ENCODE measurements at regions not wholly inside any gene's neighbourhood (a gene's known extent, or its start where the extent isn't known, plus 50 kb on each side); places are given as distances from the start of the nearest gene placed in this dataset.
"Not testable (repeated sequence)": the region's sequence is repeated elsewhere in the genome, so short reads cannot be mapped to it uniquely, and the experiment has no call there.

- H3K4me1 Mint-ChIP-seq (ENCODE audit: low read depth): peaks cover 5% of the 10 kb centered on the region
- no peak overlapping the region for H3K4me3 Mint-ChIP-seq (ENCODE audit: low read depth)
- intact Hi-C loops (cut with micrococcal nuclease): no loop called here
- H3K27ac Mint-ChIP-seq: no peak overlapping the region
- H3K36me3 Mint-ChIP-seq (ENCODE audit: low read depth): no peaks in the 10 kb centered on the region
- H3K9me3 Mint-ChIP-seq: no peaks in the 10 kb centered on the region
- peaks cover 20% of the 10 kb centered on the region for H3K27me3 Mint-ChIP-seq (ENCODE audit: low read depth)
- no peak for DNase-seq (ENCODE audit: low spot score)
These were observed 143.2 kb downstream of the PSAT1 start for GRCh38 chr9:78439866-78440830.

DNA sequence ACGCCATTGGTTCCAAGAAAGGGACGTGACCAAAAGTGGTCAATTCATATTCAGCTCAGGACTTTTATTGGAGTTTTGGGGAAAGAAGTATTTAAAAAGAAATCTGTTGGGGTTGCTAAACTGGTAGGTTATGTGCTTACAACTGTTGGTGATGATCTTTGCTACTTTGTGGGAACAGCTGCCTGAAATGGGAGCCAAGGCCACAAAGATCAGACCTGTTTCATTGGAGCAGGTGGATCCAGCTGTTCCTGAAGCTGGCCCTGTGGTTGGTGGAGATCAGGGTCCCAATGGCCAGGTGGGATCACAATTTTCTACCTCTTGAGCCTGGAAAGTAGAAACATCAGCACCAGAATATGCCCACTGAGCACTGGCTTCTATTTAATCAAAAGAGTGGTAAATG is 144.5 kb downstream of the PSAT1 start:
- Mint-ChIP-seq H3K36me3 (ENCODE audit: low read depth) (no peaks in the 10 kb centered on the region), H3K9me3 (no peaks in the 10 kb centered on the region), H3K27me3 (ENCODE audit: low read depth) (peaks cover 17% of the 10 kb centered on the region), H3K4me3 (ENCODE audit: low read depth) (no peak overlapping the region), H3K4me1 (ENCODE audit: low read depth) (peaks cover 5% of the 10 kb centered on the region), H3K27ac (no peak overlapping the region)
- intact Hi-C loops (cut with micrococcal nuclease): no loop called here
- no peak for DNase-seq (ENCODE audit: low spot score)

DNA sequence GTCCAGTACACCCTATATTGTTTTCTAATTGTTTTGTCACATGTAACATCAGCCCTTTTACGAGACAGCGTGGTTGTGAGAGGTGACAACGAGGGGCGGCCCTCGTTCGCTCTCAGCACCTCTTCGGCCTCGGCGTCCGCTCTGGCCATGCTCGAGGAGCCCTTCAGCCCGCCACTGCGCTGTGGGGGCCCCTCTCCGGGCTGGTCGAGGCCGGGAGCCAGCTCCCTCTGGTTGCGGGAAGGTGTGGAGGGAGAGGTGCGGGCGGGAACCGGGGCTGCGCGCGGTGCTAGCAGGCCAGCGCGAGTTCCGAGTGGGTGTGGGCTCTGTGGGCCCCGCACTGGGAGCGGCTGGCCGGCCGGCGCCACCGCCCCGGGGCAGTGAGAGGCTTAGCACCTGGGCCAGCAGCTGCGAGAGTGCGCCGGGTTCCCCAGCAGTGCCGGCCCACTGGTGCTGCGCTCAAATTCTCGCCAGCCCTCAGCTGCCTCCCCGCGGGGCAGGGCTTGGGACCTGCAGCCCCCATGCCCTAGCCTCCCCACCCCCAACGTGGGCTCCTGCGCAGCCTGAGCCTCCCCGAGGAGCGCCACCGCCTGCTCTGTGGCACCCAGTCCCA is 145.0 kb downstream of the PSAT1 start:
- intact Hi-C loops (cut with micrococcal nuclease): no loop called here
- Mint-ChIP-seq H3K9me3 (no peaks in the 10 kb centered on the region), H3K27me3 (ENCODE audit: low read depth) (peaks cover 15% of the 10 kb centered on the region), H3K4me3 (ENCODE audit: low read depth) (no peak overlapping the region), H3K27ac (no peak overlapping the region), H3K4me1 (ENCODE audit: low read depth) (peaks cover 5% of the 10 kb centered on the region), H3K36me3 (ENCODE audit: low read depth) (no peaks in the 10 kb centered on the region)
- DNase-seq (ENCODE audit: low spot score): no peak

GRCh38 chr9:78442577-78442976 is 145.7 kb downstream of the PSAT1 start:
- H3K36me3 Mint-ChIP-seq (ENCODE audit: low read depth); H3K4me3 Mint-ChIP-seq (ENCODE audit: low read depth); intact Hi-C loops (cut with micrococcal nuclease); H3K9me3 Mint-ChIP-seq; H3K27ac Mint-ChIP-seq; DNase-seq (ENCODE audit: low spot score); H3K4me1 Mint-ChIP-seq (ENCODE audit: low read depth): not testable (repeated sequence)
- peaks cover 13% of the 10 kb centered on the region for H3K27me3 Mint-ChIP-seq (ENCODE audit: low read depth)

DNA sequence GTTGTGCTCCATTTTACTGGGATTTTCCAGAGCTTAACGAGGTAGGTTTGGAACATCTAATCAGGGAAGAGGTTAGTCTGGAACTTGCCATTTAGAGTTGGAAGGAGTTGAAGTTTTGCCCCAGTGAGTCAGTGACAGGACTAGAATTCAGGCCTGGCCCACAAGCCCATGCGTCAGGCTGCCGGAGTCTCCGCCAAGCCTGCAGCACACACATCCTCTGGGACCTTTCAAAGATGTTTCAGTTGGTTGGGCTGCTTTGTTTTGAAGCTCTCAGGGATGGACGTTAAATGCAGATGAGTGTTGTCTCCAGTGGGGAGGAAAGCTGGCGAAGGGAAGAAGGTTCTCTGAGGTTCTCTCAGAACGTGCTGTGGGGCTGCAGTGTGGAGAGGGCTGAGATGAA is 147.0 kb downstream of the PSAT1 start:
- H3K4me1 Mint-ChIP-seq (ENCODE audit: low read depth): peaks cover 3% of the 10 kb centered on the region
- no peaks in the 10 kb centered on the region for H3K9me3 Mint-ChIP-seq
- H3K27me3 Mint-ChIP-seq (ENCODE audit: low read depth): peaks cover 6% of the 10 kb centered on the region
- H3K4me3 Mint-ChIP-seq (ENCODE audit: low read depth): no peak overlapping the region
- no peak for DNase-seq (ENCODE audit: low spot score)
- no peaks in the 10 kb centered on the region for H3K36me3 Mint-ChIP-seq (ENCODE audit: low read depth)
- intact Hi-C loops (cut with micrococcal nuclease): no loop called here
- H3K27ac Mint-ChIP-seq: no peak overlapping the region

DNA sequence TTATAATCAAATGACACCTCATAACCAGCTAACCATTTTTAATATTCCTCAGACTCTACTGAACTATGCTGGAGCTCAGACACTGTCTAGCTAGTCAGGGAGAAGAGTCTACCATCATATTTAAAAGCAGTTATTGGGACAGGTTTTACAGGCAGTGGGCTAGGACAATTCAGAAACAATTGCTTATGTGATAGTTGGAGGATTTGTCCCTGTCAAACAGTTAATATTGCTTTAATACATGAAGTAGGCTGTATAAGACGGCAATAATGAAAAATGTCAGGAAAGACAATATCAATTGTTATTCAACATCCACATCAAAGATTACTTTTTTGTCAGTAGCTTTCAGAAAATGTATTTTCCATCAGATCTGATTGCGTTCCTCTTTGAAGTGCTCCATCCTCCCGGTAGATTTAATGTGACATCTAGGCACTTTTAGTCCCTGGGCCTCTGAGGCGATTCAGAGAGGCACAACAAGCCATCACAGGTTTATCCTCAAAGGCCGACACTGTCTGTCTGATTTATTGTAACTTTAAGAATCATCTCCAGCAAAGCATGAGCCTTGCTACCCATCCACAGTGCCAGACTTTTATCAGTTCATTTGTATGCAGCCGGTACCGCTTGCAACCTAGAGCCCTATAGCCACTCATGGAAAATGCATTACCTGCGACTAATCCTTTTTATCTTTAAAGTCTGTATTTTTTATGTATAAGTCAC is 152.2 kb downstream of the PSAT1 start:
- DNase-seq (ENCODE audit: low spot score): no peak
- Mint-ChIP-seq H3K27me3 (ENCODE audit: low read depth) (no peaks in the 10 kb centered on the region), H3K27ac (no peak overlapping the region), H3K36me3 (ENCODE audit: low read depth) (no peaks in the 10 kb centered on the region), H3K4me1 (ENCODE audit: low read depth) (no peaks in the 10 kb centered on the region), H3K9me3 (no peaks in the 10 kb centered on the region), H3K4me3 (ENCODE audit: low read depth) (no peak overlapping the region)
- intact Hi-C loops (cut with micrococcal nuclease): no loop called here

GRCh38 chr9:78453450-78453849 is 156.5 kb downstream of the PSAT1 start:
- no peak overlapping the region for H3K4me3 Mint-ChIP-seq (ENCODE audit: low read depth)
- no peaks in the 10 kb centered on the region for H3K27me3 Mint-ChIP-seq (ENCODE audit: low read depth)
- H3K36me3 Mint-ChIP-seq (ENCODE audit: low read depth): no peaks in the 10 kb centered on the region
- intact Hi-C loops (cut with micrococcal nuclease): no loop called here
- DNase-seq (ENCODE audit: low spot score): no peak
- no peak overlapping the region for H3K27ac Mint-ChIP-seq
- H3K9me3 Mint-ChIP-seq: no peaks in the 10 kb centered on the region
- H3K4me1 Mint-ChIP-seq (ENCODE audit: low read depth): no peaks in the 10 kb centered on the region

- no peaks in the 10 kb centered on the region for H3K9me3 Mint-ChIP-seq
These were observed 165.7 kb downstream of the PSAT1 start for GRCh38 chr9:78462611-78463010.

GRCh38 chr9:78463750-78464149 is 166.8 kb downstream of the PSAT1 start:
- H3K4me1 Mint-ChIP-seq (ENCODE audit: low read depth): no peaks in the 10 kb centered on the region
- H3K4me3 Mint-ChIP-seq (ENCODE audit: low read depth): no peak overlapping the region
- H3K27ac Mint-ChIP-seq: no peak overlapping the region
- intact Hi-C loops (cut with micrococcal nuclease): no loop called here
- DNase-seq (ENCODE audit: low spot score): no peak
- peaks cover 3% of the 10 kb centered on the region for H3K27me3 Mint-ChIP-seq (ENCODE audit: low read depth)
- no peaks in the 10 kb centered on the region for H3K9me3 Mint-ChIP-seq
- H3K36me3 Mint-ChIP-seq (ENCODE audit: low read depth): no peaks in the 10 kb centered on the region

More at GRCh38 chr9:78462611-78463010, 165.7 kb downstream of the PSAT1 start:
- H3K27ac Mint-ChIP-seq: no peak overlapping the region
- DNase-seq (ENCODE audit: low spot score): no peak
- intact Hi-C loops (cut with micrococcal nuclease): no loop called here
- no peak overlapping the region for H3K4me3 Mint-ChIP-seq (ENCODE audit: low read depth)
- H3K36me3 Mint-ChIP-seq (ENCODE audit: low read depth): no peaks in the 10 kb centered on the region
- H3K4me1 Mint-ChIP-seq (ENCODE audit: low read depth): no peaks in the 10 kb centered on the region
- peaks cover 2% of the 10 kb centered on the region for H3K27me3 Mint-ChIP-seq (ENCODE audit: low read depth)

- no peak for DNase-seq (ENCODE audit: low spot score)
- Mint-ChIP-seq H3K4me1 (ENCODE audit: low read depth) (no peaks in the 10 kb centered on the region), H3K27me3 (ENCODE audit: low read depth) (peaks cover 3% of the 10 kb centered on the region), H3K9me3 (no peaks in the 10 kb centered on the region), H3K36me3 (ENCODE audit: low read depth) (no peaks in the 10 kb centered on the region), H3K27ac (no peak overlapping the region), H3K4me3 (ENCODE audit: low read depth) (no peak overlapping the region)
- intact Hi-C loops (cut with micrococcal nuclease): no loop called here
These were observed 171.3 kb downstream of the PSAT1 start for GRCh38 chr9:78468231-78468630.

DNA sequence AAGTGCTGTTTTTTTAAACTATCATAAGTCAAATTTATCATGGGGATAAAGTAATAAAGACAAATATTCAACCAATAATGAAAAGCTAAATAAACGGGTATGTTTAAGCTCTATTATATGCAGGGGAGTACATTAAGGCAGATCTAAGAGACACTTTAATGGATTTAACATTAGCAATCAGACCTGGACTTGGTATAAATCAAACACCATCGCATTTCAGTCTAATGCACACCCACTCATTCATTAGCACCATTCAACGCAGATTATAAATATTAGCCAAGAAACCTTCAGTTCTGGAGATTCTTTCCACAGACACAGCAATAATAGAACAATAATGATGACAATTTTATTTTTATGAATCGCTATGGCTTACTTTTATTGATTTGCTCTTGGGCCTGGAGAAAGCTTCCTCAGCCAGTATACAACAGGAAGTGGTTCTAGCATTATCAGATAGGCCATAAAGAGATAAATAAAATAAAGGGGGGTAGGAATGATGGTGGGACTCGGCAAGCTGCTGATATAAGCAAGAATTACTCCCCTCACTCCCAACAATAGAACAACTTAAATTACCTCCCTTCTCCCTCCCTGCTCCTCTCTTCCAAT is 172.2 kb downstream of the PSAT1 start:
- Mint-ChIP-seq H3K27me3 (ENCODE audit: low read depth) (peaks cover 3% of the 10 kb centered on the region), H3K36me3 (ENCODE audit: low read depth) (no peaks in the 10 kb centered on the region), H3K9me3 (no peaks in the 10 kb centered on the region), H3K27ac (no peak overlapping the region), H3K4me1 (ENCODE audit: low read depth) (no peaks in the 10 kb centered on the region), H3K4me3 (ENCODE audit: low read depth) (no peak overlapping the region)
- no peak for DNase-seq (ENCODE audit: low spot score)
- intact Hi-C loops (cut with micrococcal nuclease): no loop called here

- no peaks in the 10 kb centered on the region for H3K4me1 Mint-ChIP-seq (ENCODE audit: low read depth)
- no peaks in the 10 kb centered on the region for H3K9me3 Mint-ChIP-seq
- peaks cover 3% of the 10 kb centered on the region for H3K27me3 Mint-ChIP-seq (ENCODE audit: low read depth)
- intact Hi-C loops (cut with micrococcal nuclease): no loop called here
- no peak overlapping the region for H3K27ac Mint-ChIP-seq
- DNase-seq (ENCODE audit: low spot score): no peak
- H3K4me3 Mint-ChIP-seq (ENCODE audit: low read depth): no peak overlapping the region
- no peaks in the 10 kb centered on the region for H3K36me3 Mint-ChIP-seq (ENCODE audit: low read depth)
These were observed 173.3 kb downstream of the PSAT1 start for GRCh38 chr9:78470216-78470615.
